NCI-H1417 treated with DMSO at 0.1 percent for 48 hours (cell line): ENCODE measurements at regions not wholly inside any gene's neighbourhood (a gene's known extent, or its start where the extent isn't known, plus 50 kb on each side); places are given as distances from the start of the nearest gene placed in this dataset.
"Not testable (repeated sequence)": the region's sequence is repeated elsewhere in the genome, so short reads cannot be mapped to it uniquely, and the experiment has no call there.

Experiments used
- DNase-seq: peaks from one replicate; lab custom pipeline; 2025; lab: John Stamatoyannopoulos, UW

DNA sequence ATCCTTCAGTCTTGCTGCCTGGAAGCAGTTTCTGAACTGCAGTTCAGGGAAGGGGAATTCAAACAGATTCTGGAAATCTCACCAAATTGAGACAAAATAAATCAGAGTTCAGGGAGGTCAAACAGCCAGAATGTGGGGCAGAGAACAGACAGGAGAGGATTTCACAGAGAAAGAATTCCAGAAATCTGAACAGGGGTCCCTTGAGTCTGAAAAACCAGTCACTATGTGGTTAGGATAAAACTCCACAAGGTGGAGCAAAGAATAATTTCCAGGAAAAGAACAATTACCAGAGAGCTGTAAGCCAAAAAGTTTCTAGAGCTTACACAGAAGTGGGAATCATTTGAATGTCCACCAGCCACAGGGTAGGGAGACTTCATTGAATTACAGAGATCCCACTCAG lies 84.7 kb downstream of the URB2 start:
- no peak for DNase-seq

DNA sequence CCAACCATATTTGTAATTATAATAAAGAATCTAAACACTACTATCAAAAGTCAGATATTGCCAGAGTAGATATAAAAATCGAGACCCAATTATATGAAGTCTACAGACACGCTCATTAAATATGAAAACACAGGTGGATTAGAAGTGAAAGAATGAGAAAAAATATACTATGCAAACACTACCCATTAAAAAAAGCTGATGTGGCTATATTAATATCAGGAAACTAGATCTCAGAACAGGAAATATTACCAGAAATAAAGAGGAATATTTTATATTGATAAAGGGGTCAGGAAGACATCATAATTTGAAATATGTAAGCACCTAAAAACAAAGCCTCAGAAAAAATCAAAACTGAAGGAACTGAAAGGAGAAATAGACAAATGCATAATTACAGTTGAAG lies 88.3 kb downstream of the URB2 start:
- no peak for DNase-seq

- DNase-seq, result no peak
These were observed 89.0 kb downstream of the URB2 start for GRCh38 chr1:229714964-229715603.

DNA sequence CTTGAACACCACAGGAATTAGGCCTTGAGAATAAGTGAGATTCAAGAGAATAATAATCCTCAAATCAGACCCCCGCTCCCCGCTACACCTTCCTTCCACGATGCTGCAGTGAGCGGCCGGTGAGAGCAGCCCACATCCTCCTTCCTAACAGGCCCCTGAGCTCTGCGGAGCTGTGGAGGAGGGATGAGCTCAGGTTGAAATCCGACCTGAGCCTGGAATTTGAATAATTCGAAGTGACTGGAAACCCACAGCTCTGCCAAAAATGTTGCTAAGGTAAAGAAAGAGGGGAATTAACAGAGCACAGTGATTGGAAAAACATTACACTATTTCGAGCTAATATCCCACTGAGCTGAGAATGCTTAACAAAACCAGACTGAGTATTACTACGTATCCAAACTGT lies 90.0 kb downstream of the URB2 start:
- DNase-seq, result no peak

DNA sequence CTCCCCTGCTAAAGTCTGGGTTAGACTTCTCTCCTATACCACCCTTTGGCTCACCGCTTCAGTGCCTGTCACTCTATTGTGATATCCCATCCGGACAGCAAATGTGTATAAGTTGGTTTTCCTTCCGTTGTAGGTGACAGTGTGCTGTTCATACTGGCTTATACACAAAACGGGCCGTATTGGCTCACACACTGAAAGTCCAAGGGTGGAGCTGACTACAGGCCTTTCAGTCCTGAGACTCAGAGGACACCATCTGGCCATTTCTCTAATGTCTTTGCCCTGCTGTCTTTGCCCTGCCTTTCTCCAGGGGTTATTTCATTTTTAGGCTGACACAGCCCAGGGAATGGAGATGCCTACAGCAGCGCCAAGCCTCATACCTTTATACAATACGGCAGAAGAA lies 90.7 kb downstream of the URB2 start:
- no peak for DNase-seq

DNA sequence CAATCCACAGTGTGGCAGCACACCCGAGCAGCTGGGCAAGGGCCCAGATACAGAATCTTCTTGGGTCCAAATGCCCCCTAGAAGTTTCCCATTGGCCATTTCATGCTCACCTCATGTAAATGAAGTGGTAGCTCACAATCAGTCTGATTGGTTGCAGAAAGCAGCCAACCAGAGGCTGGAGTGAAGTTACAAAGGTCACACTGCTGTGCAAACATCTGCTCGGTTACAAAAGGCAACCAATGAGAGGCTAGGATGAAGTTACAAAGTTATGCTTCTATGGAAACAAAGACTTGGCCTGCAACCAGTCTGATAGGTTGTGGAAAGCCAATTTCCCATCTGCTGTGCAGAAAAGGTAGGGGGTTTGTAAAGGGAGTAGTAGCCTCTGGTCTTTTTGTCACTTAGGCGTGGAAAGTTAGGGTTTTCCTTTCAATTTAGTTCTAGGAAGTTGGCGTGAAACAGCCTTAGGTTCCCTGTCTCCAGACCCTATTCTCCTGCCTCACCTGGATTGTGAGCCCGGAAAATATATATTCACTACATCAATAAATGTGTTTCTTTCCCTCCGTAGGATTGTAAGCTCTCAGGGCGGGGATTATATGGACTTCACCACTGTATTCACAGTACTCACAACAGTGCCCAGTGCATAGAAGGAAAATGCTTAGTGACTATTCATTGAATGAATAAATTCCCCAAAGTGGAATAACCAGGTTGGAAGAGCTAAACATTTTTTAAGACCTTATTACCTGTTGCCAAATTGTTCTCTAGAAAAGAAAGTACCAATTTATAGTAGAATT lies 91.9 kb downstream of the URB2 start:
- no peak for DNase-seq

GRCh38 chr1:229726061-229726460 lies 100.0 kb downstream of the URB2 start:
- no peak for DNase-seq

DNA sequence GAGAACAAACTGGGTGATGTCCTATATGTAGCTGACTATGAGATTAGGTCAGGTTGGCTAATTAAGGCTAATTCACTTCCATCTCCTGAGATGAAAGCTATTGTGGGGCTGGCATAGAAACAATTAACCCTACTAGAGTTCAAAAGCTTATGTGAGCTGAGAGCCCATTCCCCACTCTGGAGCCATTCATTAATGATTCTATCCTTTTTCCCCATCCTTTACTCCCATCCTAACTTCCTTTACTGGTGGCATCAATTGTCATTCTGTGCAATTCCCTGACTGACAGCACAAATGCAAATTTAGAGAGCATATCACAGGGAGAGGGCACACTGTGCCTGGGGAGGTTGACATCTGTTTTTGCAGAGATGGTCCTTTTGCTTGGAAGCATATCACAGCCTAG lies 103.9 kb downstream of the URB2 start:
- no peak for DNase-seq

DNA sequence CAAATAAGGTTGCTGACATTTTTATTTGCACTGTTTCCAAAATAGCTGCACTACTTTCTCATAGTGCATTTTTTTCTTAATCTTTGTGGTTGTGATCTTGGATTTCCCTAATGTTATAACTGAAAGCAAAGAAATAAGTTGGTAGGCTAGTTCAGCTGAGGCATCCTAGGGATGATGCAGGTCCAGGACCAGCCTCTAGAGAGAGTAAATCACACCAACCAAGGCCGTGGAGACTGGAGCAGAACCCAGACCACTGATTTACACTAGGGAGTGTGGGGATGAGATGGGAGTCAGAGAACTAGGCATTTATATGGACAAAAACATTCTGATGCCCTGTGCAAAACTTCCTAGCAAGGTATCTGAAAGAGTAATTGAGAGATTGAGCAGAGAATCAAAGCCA lies 104.5 kb downstream of the URB2 start:
- no peak for DNase-seq

DNA sequence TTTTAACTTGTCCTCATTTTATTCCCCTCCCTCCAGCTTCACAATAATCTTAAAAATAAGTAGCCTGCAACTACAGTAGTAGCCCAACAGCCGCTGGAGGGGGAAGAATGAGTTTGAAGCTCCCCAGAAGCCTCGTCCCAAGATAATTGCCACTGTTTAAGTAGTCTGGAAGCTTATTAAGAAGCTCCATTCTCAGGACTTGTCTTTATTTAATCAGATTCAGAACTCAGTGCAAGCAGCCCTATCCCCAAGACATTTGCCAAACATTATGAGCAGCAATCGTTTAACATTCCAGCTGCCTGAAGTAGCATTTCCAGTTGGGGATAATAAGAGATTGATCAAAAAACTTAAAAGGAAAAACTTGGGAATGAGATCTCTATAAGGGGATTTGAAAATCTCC lies 106.0 kb downstream of the URB2 start:
- DNase-seq, result no peak

DNA sequence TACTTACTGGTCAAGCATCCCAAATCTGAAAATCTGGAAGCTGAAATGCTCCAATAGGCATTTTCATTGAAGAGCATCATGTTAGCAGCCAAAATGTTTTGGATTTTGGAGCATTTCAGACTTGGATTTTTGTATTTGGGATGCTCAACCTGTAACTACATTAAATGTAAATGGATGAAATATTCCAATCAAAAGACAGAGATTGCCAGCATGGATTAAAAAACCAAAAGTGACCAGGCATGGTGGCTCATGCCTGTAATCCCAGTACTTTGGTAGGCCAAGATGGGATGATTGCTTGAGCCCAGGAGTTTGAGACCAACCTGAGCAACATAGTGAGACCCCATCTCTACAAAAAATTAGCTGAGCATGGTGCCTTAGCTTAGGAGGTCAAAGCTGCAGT lies 110.3 kb downstream of the URB2 start:
- DNase-seq, result no peak

DNA sequence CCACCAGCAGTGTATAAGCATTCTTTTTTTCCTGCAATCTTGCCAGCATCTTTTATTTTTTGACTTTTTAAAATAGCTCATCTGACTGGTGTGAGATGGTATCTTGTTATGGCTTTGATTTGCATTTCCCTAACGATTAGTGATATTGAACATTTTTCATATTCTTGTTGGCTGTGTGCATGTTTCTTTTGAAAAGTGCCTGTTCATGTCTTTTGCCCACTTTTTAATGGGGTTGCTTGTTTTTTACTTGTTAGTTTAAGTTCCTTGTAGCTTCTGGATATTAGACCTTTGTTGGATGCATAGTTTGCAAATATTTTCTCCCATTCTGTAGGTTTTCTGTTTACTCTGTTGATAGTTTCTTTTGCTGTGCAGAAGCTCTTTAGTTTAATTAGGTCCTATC lies 116.6 kb downstream of the URB2 start:
- DNase-seq, result not testable (repeated sequence)

- no peak for DNase-seq
These were observed 123.9 kb downstream of the URB2 start for GRCh38 chr1:229749992-229750391.

DNA sequence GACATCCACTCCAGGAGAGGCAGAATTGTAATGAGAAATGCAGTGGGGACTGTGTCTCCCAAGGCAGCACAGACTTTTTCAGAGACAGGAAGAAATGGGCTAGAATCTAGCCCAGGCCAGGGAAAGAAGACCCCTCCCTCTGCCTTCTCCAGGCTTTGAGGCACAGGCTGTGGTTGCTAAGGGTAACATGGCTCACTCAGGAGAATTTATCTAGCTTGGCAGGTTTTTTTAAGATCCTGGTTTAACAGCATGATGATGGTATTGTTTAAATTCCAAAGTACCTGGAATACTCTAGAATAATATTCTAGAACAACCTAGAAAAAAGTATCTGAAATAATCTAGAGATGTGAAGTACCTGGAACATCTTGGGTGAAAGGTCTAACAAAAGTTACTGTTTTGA lies 125.6 kb downstream of the URB2 start:
- DNase-seq, result no peak

- no peak for DNase-seq
These were observed 126.6 kb downstream of the URB2 start for GRCh38 chr1:229752679-229753078.

GRCh38 chr1:229753764-229754551 lies 127.9 kb downstream of the URB2 start:
- no peak for DNase-seq

GRCh38 chr1:229756666-229757065 lies 130.6 kb downstream of the URB2 start:
- DNase-seq, result no peak

GRCh38 chr1:229757226-229757625 lies 131.2 kb downstream of the URB2 start:
- DNase-seq, result no peak

DNA sequence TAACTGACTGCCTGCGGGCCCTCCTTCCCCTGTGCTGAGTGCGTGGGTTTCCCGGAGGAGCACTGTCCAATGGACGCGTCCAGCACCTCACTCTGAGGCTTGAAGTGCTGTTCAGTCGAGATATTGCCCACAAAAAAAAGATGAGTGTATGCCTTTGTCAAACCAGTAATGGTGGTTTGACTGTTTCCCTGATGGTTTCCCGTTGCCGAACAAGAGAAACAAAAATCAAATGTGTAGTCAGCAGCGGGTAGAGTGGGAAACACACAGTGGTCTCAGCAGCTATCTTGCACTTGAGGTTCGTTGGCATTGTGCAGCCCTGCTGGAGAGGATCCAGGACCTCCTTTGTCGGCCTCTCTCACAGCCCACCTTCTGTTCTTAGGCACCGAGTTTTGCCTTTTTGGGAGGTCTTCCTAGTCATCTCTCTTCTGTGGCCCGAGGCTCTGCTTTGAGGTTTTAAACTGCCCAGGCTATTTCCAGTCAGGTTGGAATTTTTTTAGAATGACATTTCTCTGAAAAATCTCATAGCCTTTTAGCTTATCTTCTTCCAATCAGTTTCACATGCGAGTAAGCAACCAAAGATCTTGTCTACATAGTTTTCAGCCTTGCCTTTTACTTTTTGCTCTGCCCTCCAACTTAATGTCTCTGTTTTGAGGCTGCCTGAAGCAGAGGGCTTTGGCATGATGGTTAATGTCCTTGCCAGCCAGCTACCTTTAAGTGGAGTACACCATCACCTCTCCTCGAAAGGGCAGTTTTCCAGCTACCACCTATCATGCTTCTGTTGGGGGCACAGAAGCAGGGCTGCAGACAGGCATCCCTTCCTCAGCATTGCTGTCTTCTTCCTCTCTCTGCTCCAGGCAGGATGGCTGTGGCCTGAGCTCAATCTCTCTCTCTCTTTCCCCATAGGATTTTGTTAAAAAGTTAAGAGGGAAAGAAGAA lies 132.3 kb downstream of the URB2 start:
- no peak for DNase-seq

DNA sequence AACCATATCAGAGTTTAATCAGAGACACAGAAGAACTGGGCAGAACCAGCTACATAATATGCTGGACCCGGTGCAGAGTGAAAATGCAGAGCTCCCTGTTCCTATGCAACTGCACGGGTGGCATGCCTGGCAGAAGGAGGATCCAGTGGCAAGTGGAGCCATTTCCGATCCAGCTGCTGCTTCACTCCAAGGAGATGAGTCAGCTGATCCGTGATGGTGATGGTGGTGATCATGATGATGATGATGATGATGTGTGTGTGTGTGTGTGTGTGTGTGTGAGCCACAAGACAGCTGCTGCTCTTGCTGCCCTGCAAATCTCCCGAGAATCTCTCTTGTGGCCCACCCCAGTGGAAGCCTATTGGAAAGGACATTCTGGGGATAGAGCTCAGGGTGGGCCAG lies 133.0 kb downstream of the URB2 start:
- no peak for DNase-seq

- no peak for DNase-seq
These were observed 133.5 kb downstream of the URB2 start for GRCh38 chr1:229759586-229759985.

GRCh38 chr1:229760478-229760996 lies 134.5 kb downstream of the URB2 start:
- no peak for DNase-seq
